ENCODE measurements at regions not wholly inside any gene's neighbourhood (a gene's known extent, or its start where the extent isn't known, plus 50 kb on each side); places are given as distances from the start of the nearest gene placed in this dataset.

DNA sequence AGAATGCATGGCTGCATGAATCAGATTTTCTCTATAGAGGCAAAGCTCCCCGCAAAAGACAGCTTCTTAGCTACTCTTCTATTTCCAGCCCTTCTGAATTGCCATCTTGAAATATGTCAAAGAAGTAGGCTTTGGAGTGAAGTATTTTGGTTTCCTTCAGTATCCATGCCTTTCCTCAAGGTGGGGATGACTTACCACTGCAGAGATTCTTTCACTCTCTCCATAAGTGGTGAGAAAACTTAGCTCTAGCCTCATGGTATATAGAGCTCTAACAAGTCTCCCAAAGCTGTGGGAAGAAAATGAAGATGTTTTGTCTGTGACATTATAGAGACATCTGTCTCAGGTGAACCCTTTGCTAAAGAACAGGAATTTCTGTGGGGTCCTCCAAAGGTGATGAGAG is 89.6 kb upstream of the ITGB1 start:
- no peak for TF ChIP-seq ELF4 (IDR thresholded peaks at IDR 0.05)
- no peak for TF ChIP-seq ZNF384 (IDR thresholded peaks at IDR 0.05)
- TF ChIP-seq LEF1 (IDR thresholded peaks at IDR 0.05; ENCODE audit: borderline replicate concordance) = no peak
- no peak for TF ChIP-seq FOXM1 (IDR thresholded peaks at IDR 0.05; ENCODE audit: borderline replicate concordance)
- no peak for TF ChIP-seq FOXK2 (IDR thresholded peaks at IDR 0.05)
- TF ChIP-seq TARDBP (IDR thresholded peaks at IDR 0.05) = no peak
- TF ChIP-seq BHLHE40 (IDR thresholded peaks at IDR 0.05; ENCODE audit: borderline replicate concordance) = no peak
- TF ChIP-seq L3MBTL2 (conservative IDR thresholded peaks at IDR 0.05) = no peak
- no peak for TF ChIP-seq HDGF (IDR thresholded peaks at IDR 0.05; ENCODE audit: borderline replicate concordance)
- TF ChIP-seq FOXA1 (IDR thresholded peaks at IDR 0.05) = no peak
- no peak for TF ChIP-seq SP1 (IDR thresholded peaks at IDR 0.05)
- TF ChIP-seq ARNT (IDR thresholded peaks at IDR 0.05) = no peak
- TF ChIP-seq NFRKB (IDR thresholded peaks at IDR 0.05) = no peak
